ENCODE measurements at regions not wholly inside any gene's neighbourhood (a gene's known extent, or its start where the extent isn't known, plus 50 kb on each side); places are given as distances from the start of the nearest gene placed in this dataset.

DNA sequence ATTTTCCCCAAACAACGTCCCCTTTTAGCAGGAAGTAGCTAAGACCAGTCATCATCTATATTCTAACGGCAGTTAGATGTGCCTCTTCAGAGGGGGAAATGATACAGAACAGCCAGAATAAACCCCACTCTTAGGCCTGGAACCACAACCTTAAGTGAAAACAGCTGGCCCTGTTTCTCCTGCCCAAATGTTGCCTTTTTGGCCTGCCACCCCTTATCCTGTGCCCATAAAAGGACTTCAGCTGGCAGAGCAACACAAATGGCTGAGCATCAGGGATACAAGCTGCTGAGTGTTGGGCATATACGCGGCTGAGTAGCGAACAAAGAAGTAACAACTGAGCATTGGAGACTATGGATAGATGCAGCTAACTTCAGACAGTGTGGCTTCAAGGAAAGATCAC is 1491.4 kb downstream of the LRRC4C start:
- H3K14ac ChIP-seq (ENCODE audit: insufficient read length), result no peak overlapping the region
- H3K18ac ChIP-seq (ENCODE audit: extremely low read depth, low read length), result no peak overlapping the region
- no peaks in the 10 kb centered on the region for H3K23me2 ChIP-seq (ENCODE audit: low read depth, low read length)
- H3K4ac ChIP-seq (replicated peaks; ENCODE audit: insufficient read length, low read depth, low read length), result no peak overlapping the region
- no peak overlapping the region for H2AK5ac ChIP-seq (ENCODE audit: low read depth, low read length)
- no peaks in the 10 kb centered on the region for H3K36me3 ChIP-seq (ENCODE audit: control insufficient read depth in 2 of 4, insufficient read depth in 4 of 4, low read length in 3 of 4)
- no peak overlapping the region for H4K91ac ChIP-seq (replicated peaks; ENCODE audit: insufficient read length, low read length)
- WGBS, 2 experiments (ENCODE audit: extremely low coverage in 1 of 2, insufficient coverage in 1 of 2, insufficient read length in 1 of 2, insufficient replicate concordance in 2 of 2, low coverage in 1 of 2, low lambda C conversion rate in 2 of 2, missing lambda C conversion rate in 1 of 2), result 90% methylated on average over 5 of the region's 5 CpGs; no CpG with 5 or more reads in 1 of the 2 experiments
- no peak overlapping the region for H3K4me2 ChIP-seq (ENCODE audit: insufficient read depth in 1 of 2, low read depth in 2 of 2, low read length in 2 of 2)
- H2BK15ac ChIP-seq (ENCODE audit: low read length), result no peak overlapping the region
- H3K9me3 ChIP-seq (ENCODE audit: insufficient read depth in 2 of 2, low read depth in 1 of 2, low read length in 1 of 2), result no peaks in the 10 kb centered on the region
- H2BK12ac ChIP-seq (ENCODE audit: low read depth, low read length), result no peak overlapping the region
- no peak overlapping the region for H4K5ac ChIP-seq (ENCODE audit: insufficient read length, low read depth, low read length)
- ChIA-PET CTCF (ENCODE audit: partially characterized antibody) (no interaction called here), POLR2A (ENCODE audit: partially characterized antibody) (no interaction called here)
- no peak for FAIRE-seq
- H2BK20ac ChIP-seq (ENCODE audit: low read length), result no peak overlapping the region
- H2BK5ac ChIP-seq (ENCODE audit: low read depth, low read length), result no peak overlapping the region
- H3K27me3 ChIP-seq (replicated peaks in 1 of 4; ENCODE audit: control insufficient read depth in 3 of 4, extremely low read depth in 1 of 4, insufficient read depth in 3 of 4, low read length in 3 of 4), result no peaks in the 10 kb centered on the region
- no peaks in the 10 kb centered on the region for H3K79me1 ChIP-seq (ENCODE audit: low read depth, low read length)
- no peaks in the 10 kb centered on the region for H3K79me2 ChIP-seq (ENCODE audit: control insufficient read depth in 1 of 2, insufficient read depth in 2 of 2, low read length in 2 of 2)
- no peak overlapping the region for H3K23ac ChIP-seq (ENCODE audit: insufficient read length)
- no peak overlapping the region for H3K9ac ChIP-seq (replicated peaks in 1 of 4; ENCODE audit: extremely low read depth in 1 of 4, low read depth in 3 of 4, low read length in 3 of 4)
- no peak overlapping the region for H3K27ac ChIP-seq (ENCODE audit: low read depth, low read length)
- H3K4me1 ChIP-seq (replicated peaks in 1 of 4; ENCODE audit: control insufficient read depth in 3 of 4, insufficient read depth in 4 of 4, low read length in 3 of 4), result no peaks in the 10 kb centered on the region; a peak in 1 of 7 replicates
- no peaks in the 10 kb centered on the region for H4K20me1 ChIP-seq (replicated peaks in 1 of 2; ENCODE audit: control insufficient read depth in 1 of 2, insufficient read depth in 2 of 2, low read length in 2 of 2)
- H3K56ac ChIP-seq (replicated peaks; ENCODE audit: insufficient read length, low read depth, low read length), result no peak overlapping the region
- H4K8ac ChIP-seq (ENCODE audit: extremely low read depth, insufficient read depth, low read length), result no peak overlapping the region
- H3K4me3 ChIP-seq (ENCODE audit: extremely low read depth in 1 of 4, insufficient read depth in 2 of 4, low read depth in 3 of 4, low read length in 4 of 4), result no peak overlapping the region
- DNase-seq (ENCODE audit: low read depth in 1 of 2, low spot score in 2 of 2), result no peak
- H2AFZ ChIP-seq (ENCODE audit: low read length), result peak overlapping the region; percentile 17; the same call in 1 of the 2 replicates
- no peak overlapping the region for H2BK120ac ChIP-seq (replicated peaks; ENCODE audit: low read depth, low read length)
- TF ChIP-seq KDM5A (IDR thresholded peaks at IDR 0.05; ENCODE audit: low read length) (no peak), SUZ12 (IDR thresholded peaks at IDR 0.05; ENCODE audit: low read length) (no peak), NRF1 (IDR thresholded peaks at IDR 0.05; ENCODE audit: low read depth, low read length) (no peak), CBX5 (IDR thresholded peaks at IDR 0.05; ENCODE audit: low read depth, low read length) (no peak), EGR1 (IDR thresholded peaks at IDR 0.05; ENCODE audit: borderline replicate concordance, low read depth, low read length) (no peak), KDM1A (IDR thresholded peaks at IDR 0.05; ENCODE audit: borderline replicate concordance, low read length) (no peak), ATF2 (IDR thresholded peaks at IDR 0.05; ENCODE audit: low read length) (no peak), CBX8 (IDR thresholded peaks at IDR 0.05; ENCODE audit: borderline replicate concordance, low read depth, low read length) (no peak), BACH1 (IDR thresholded peaks at IDR 0.05; ENCODE audit: low read length) (no peak), CREB1 (IDR thresholded peaks at IDR 0.05) (no peak), TAF1 (IDR thresholded peaks at IDR 0.05; ENCODE audit: low read depth, low read length) (no peak)
- TF ChIP-seq, protein P1, sequence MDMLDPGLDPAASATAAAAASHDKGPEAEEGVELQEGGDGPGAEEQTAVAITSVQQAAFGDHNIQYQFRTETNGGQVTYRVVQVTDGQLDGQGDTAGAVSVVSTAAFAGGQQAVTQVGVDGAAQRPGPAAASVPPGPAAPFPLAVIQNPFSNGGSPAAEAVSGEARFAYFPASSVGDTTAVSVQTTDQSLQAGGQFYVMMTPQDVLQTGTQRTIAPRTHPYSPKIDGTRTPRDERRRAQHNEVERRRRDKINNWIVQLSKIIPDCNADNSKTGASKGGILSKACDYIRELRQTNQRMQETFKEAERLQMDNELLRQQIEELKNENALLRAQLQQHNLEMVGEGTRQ (IDR thresholded peaks at IDR 0.05; ENCODE audit: low read length), result no peak
- TF ChIP-seq, protein P2, sequence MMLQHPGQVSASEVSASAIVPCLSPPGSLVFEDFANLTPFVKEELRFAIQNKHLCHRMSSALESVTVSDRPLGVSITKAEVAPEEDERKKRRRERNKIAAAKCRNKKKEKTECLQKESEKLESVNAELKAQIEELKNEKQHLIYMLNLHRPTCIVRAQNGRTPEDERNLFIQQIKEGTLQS (IDR thresholded peaks at IDR 0.05; ENCODE audit: insufficient read depth, low read depth, low read length), result no peak
